Hepatic stellate cell (primary cell): ENCODE measurements at regions not wholly inside any gene's neighbourhood (a gene's known extent, or its start where the extent isn't known, plus 50 kb on each side); places are given as distances from the start of the nearest gene placed in this dataset.

Experiments used
- DNase-seq: peaks from one replicate; pipeline ENCODE4 v3.0.0; 2011; ENCODE audit warnings: low spot score

DNA sequence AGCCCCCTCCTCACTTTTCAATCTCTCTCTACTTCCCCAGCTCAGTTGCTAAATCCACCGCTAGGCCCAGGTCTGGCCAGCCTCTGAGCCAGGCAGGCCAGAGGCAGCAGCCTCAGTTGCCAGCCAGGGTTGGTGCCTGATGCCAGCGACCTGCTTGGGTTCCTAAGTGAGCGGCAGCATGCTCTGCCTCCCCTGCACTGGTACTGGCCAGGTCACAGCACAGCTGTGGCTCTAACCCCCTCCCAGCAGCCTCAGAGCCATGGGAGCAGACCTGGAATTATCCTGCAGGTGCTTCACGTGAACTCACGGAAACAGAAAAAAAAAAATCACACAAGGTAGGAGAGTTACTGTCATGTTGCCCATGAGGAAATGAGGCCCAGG is 82.5 kb upstream of the ATF3 start:
- DNase-seq: no peak

DNA sequence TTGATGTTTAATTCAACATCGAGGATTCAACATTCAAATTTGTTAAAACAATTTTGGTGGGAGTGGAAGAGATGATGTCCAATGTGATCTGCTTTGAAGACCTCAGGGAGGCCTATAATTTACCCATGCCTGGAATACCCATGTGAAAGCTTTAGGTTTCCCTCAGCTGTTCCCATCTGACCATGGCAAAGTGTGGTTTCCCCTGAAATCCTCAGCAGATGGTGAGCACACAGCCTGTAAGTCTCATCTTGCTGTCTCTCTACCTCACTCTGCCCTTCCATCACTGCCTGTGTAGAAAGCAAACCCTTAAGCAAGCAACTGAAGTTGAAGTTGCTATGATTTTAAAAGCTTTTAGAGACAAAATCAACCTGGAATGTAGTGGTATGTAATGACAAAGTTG is 80.1 kb upstream of the ATF3 start:
- no peak for DNase-seq

DNA sequence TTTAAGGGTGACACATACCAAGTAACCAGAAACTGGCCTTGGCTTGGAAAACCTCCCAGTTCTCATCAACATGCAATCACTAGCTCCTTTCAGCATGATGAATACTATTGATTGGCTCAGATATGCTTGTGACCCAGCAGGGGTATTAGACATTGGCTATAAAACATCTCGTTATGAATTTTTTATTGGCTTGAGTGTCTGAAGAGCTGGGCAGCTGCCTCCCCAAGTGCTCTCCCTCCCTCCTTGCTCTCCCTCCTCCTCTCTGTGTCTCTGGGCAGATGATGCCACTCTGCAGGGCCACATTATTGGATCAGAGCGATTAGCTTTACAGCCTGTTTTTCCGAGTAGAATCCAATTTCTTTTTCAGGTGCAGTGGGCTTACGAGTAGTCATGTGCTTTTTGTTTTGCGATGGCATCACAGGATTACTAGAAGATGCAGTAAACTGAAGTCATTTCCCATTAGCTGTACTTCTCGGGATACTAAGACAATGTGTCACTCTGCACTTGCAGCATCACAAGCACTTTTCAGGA is 79.3 kb upstream of the ATF3 start:
- DNase-seq: no peak

DNA sequence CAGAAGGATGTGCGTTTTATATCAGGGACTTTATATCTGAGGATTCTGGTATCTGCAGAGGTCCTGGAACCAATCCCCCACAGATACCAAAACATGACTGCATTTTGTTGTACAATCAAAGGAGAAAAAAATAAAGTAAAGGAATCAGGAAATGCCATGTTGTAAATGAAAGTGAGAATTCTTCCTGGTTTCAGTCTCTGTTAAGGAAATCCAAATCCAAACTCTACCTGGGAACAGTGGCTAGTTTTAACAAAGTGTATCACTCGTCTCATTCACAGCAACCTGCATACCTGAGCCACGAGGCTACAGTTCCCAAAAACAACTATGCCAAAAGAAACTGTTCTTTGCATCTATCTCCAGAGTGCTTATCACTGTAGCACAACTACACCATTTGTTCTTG is 77.3 kb upstream of the ATF3 start:
- no peak for DNase-seq

DNA sequence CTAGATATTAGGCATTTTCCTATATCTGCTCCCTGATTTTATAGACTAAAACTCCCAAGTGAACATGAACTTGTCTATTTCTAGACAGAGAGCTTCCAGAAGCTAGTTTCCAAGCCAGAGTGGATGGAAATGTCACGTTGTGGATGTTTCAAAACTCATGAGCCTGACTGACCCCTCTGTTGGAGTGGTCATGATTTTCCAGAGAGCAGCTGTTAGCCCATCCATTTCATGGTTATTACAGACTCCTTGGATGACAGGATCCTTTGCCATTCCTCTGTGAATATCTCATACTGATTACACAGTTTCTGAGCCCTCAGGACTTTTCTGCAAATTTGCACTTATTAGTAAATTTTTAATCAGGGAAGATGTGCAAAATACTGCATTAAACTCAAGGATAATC is 76.8 kb upstream of the ATF3 start:
- no peak for DNase-seq

DNA sequence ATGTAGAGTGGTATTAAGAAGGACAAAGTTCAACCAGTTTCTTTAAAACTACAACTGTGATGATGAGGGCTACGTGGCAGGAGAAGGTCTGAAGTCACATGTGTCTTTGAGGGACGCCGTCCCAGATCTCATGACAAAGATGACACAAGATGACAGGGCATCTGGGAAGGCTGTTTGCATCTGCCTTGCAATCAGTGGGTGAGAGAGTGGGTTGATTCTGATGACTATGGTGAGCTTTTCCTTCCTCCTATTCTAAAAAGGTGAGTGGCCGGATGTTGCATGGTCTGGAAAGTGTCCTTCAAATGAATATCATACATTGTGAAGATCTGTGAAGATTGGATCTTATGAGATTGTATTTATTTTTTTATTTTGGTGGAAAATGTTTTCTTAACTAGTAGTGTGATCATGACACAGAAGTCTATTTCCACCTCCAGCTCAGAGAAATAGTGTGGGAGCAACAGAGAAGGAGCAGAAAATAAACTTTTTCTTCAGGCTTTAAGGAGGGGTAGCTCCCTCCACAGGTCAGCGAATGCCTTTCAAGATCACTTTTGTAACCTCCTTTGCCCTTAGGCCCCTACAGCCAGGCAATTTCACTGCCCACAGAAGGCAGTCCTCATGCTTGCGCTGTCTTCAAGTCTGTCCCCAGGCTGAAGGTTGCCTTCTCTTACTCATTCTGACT is 76.0 kb upstream of the ATF3 start:
- no peak for DNase-seq

DNA sequence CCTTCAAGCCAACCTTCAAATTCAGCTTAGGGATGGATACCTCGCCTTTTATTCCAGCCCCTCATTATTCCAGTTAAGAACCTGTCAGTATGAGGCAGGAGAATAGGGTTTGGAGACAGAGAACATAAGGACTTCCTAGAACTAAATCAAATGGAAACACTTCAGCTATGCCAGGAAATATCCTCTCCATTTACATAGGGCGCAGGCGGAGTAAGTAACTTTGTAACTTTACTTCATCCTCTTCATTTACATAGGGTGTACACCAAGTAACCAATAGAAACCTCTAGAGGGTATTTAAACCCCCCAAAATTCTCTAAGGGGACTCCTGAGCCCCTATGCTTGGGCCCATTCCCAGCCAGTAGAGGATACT is 75.4 kb upstream of the ATF3 start:
- DNase-seq: no peak

DNA sequence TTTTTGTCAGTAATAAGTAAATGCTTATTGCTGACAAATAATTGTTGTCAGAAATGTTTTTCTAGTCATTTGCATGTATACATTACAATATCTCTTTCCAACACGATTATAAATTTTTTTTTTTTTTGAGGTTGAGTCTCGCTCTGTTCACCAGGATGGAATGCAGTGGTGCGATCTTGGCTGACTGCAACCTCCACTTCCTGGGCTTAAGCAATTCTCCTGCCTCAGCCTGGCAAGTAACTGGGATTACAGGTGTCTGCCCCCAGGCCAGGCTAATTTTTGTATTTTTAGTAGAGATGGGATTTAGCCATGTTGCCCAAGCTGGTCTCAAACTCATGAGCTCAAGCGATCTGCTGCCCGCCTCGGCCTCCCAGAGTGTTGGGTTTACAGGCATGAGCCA is 72.0 kb upstream of the ATF3 start:
- DNase-seq: no peak

DNA sequence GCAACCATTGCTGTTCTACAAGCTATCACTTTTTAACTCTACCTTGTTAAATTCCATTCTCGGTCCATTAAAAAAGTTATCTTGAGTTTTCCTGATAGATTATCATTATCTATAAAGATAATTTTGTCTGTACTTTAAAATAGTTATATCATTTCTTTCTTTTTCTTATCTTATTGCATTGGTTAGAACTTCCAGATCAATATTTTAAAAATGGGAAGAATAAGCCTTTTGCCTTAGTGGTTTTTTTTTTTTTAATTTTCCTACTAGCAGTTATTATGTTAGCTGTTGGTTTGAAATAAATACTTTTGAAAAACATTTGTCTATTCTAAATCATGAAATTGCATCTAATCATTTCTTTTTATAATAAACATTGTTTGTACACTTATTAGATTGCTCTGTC is 71.0 kb upstream of the ATF3 start:
- DNase-seq: no peak

DNA sequence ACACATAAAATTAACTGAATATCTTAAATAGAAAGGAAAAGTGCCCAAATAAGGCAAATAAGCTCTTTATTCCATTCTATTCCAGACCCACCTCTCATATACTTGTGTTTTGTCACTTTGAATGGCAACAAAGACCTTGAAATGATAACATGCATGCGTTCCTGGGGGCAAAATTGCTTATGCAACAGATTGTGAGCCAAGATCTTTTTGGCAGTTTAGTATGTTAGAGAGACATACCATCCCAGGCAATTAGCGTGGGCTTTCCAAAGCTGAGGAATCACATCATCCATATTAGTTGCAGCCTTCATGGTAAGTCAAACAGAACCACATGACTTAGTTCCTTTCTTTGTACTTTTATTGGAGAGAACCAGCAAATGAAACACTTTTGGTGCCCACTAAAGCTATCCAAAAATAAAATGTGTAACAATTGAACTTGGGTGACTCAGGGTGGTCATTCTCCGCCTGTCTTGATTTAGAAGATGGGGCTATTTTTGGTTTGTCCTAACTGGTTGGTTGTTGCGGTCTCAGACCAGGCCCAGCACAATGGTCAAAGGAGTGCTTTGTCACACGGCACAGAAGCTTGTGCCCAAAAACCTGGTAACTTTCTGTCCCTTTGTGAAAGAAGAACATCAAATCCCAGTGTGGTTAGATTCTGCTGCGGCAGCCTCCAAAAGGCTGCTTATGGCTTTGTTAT is 68.7 kb upstream of the ATF3 start:
- DNase-seq: no peak

DNA sequence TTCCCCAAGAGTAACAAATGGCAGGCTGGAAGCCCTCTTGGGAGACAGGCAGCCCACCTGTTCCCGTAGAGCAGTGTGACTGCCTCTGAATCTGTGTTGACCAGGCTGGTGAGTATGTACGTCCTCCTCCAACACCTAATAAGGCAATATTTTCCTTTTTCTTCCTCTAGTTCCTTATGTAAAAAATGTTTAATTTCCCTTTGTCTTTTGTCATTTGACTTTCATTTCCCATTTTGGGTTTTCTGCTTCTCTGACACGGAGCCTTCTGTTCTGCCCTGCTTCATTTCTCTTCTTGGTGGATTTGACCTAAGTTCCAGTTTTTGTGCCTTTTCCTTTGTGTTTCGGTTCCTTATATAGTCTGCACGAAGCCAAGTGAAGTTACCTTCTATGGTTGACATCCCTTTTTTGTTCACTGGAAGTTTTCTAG is 65.8 kb upstream of the ATF3 start:
- DNase-seq: no peak

DNA sequence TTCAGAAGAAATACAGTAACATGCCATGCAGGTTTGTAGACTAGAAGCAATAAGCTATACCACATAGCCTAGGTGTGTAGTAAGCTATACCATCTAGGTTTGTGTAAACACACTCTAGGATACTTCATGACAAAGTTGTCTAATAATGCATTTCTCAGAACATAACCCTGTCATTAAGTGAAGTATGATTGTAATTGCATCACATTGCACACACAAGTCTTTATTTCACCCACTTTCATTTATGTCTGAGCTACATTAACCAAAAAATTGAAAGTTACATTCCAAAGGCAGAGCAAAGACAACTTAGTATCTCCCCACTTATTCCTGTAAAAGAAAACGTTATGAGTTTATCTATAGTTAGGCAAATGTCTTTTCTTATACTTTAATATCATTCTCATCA is 64.5 kb upstream of the ATF3 start:
- DNase-seq: no peak

DNA sequence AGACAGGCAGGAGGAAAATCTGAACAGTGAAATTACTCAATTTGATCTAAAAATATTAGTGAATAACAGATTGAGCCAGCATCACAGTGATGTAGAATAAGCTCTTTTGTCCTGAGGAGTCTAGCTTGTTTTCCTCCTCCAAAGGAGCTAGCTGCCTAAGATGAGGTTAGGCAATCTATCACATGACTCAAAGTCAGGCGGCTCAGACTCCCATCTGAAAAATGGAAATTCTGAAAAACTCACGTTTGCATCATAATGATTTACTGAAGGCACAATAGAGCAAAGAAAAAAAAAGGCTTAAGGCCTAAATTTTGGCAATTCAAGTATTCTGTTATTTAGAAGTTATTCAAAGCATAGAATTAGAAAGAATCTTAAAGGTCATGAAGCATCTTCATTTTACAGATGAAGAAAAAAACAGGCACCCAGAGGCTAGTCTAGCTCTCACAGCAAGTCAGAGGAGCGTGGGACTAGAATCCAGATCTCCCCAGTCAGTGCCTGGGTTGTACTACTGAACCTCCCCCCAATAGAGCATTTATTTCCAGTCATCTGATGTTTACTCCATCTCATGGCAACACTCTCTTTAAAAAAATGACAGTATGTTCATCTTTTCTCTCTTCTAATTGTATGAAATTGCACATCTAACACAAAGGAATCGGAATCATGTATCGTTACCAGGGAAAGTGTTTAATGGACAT is 62.5 kb upstream of the ATF3 start:
- no peak for DNase-seq

DNA sequence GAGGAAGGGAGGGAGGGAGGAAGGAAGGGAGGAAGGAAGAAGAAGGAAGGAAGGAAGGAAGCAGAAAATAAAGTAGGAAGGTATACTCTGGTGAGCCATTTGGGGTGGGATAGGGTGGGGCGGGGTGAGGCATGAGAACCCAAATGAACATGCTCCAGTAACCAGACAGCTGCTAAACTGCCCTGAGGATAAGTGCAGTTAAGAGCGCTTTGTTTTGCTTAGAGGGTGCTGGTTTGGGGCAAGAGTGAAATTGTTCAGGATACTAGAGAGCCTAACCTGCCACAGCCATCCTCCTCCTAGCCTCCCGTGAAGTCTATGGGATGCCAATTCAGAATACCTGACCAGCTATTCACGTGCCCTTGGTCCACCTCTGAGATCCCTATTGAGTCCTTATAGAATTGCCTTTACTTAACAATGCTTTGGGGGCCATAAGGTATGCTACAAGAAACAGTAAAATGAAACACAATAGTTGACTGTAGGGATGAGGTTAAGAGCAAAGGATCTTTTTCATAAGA is 59.0 kb upstream of the ATF3 start:
- no peak for DNase-seq

DNA sequence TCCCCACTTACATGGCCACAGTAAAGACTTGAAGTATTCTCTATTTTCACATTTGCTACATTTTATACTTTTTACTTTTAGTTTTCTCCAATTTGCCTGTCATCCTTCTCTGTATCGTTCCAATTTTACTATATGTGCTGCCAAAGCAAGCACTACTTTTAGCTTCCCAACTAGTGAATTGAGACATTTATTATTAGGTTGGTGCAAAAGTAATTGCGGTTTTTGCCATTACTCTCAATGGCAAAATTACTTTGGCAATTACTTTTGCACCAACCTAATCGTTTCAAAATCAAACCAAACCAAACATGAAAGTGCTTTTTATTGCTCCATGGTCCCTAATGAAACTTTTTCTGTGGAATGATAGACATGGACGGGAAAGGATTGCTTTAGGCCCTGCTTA is 56.6 kb upstream of the ATF3 start:
- no peak for DNase-seq

DNA sequence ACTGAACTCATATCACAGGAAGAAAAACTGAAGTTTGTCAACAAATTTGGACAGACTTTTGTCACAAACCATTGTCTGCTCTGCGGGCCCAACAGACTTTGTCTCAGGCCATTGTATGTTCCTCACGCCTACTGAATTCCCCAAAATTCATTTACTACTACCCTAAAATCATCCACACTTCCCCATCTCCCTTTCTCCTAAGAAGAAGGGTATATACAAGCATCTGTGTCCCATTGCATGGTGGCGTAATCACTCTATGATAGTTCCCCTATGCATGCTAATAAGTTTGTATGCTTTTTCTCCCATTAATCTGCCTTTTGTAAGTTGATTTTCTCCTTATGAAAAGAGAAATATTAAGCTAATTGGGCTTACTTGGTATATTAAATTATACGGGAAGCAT is 54.9 kb upstream of the ATF3 start:
- no peak for DNase-seq

DNA sequence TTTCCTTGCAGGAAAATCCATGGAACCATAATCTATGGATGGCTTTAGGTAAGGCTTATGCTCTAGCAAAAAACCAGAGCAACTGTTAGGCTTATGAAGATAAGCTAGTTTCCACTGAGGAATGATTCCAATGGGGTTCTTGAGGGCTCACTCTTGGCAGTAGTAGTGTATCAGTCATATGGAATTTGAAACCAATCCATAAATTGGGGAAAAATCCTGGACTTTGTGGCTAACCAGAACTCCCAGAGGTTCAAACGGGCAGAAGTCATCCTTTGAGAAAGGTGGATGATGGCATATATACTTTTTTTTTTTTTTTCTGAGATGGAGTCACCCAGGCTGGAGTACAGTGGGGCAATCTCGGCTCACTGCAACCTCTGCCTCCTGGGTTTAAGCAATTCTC is 54.2 kb upstream of the ATF3 start:
- DNase-seq: no peak

DNA sequence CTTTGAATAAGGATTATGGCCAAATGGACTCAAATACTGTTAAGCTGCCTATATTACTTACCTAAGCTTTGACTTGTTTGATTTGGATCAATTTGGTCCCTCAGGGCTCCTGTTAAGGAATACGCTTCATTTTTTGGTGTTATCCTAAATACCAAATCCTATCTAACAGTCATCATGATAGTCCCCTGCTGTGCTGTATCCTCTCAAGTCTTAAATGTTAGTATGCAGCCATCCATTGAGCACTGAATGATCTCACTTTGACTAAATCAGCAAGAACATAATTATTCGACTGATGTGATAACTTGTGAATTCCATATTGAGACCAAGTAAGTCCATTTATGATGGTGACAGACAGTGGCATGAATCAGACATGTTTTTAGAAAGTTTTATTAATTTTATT is 53.1 kb upstream of the ATF3 start:
- DNase-seq: no peak

DNA sequence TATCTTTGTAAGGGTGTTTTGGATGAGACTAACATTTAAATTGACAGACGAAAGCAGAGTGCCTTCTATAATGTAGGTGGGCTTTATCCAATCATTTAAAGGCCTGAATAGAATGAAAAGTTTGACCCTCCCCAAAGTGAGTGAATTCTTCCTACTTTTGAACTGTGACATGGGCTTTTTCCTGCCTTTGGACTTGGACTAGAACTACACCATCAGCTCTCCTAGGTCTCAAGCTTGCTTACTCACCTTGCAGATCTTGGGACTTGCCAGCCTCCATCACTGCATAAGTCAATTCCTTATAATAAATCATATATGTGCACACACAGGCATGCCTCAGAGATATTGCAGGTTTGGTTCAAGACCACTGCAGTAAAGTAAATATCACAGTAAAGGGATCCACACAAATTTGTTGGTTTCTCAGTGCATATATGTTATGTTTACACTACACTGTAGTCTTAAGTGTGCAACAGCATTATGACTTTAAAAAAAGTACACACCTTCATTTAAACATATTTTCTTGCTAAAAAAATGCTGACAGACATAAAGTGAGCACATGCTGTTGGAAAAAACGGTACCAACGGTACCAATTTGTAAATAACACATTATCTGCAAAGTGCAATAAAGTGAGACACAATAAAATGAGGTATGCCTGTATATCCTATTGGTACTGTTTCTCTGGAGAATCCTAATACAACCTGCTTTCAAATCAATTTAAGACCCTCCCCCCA is 51.6 kb upstream of the ATF3 start:
- no peak for DNase-seq

DNA sequence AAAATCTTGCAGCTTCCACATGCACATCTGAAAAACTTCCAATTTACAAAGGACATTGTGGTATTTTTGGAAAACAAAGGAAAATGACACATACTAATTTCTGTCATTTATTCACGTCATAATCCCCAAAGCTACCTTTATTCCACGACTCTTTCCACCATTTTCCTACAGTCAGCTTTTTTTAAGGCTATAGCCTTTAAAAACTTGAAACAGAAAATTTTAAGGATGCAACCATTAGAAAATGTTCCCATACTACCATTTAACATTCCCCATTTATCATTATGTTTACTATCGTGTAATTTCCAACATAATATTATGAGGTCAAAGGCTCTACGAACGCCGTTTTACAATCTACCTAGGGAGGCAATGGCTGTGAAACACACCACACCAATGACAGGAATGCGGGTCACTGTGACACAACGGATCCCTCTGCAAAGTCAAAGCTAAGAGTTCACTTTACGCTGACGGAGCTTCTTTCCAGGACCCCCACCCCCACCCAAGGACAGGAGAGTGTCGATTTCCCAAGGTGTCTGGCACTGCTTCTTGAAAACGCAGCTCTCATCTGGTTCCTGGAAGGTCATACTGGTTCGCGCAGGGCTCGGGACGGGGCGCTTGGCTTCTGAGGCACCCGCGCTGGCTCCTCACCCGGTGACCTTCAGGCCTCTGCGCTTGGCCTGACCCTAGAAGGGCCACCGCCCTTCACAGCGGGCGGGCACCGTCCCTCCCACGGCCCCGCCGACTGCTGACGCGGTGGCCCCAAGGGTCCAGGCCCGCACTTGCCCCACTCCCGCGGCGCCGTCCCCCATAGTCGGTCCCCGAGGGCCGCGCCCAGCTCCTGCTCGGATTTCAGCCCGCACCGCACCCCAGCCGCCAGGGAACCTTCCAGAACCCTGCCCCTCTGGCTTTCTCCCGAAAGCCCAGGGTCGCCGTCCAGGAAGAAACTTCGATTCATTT is 50.5 kb upstream of the ATF3 start:
- DNase-seq: peak; percentile 47
